GM23338 (cell line): ENCODE measurements at regions not wholly inside any gene's neighbourhood (a gene's known extent, or its start where the extent isn't known, plus 50 kb on each side); places are given as distances from the start of the nearest gene placed in this dataset.

ENCODE experiments used
- ATAC-seq: fragments of 200-7000 bp; cut with Tn5 transposase; 3 replicates; pipeline ENCODE4 v1.9.1; 2020
- DNase-seq: peaks from one replicate; pipeline ENCODE4 v3.0.0-alpha.2; 2015; ENCODE audit warnings: low spot score
- H2AFZ ChIP-seq: fragments of 200-600 bp; sonication (generic); 2 replicates; pipeline ENCODE4 v1.8.0; 2016; ENCODE audit warnings: antibody characterized with exemption, mild to moderate bottlenecking, moderate library complexity
- H3F3A ChIP-seq: fragments of 200-600 bp; sonication (generic); replicated peaks from 2 replicates; pipeline ENCODE4 v1.8.0; 2017; ENCODE audit warnings: antibody characterized with exemption, mixed run types, low read depth
- H3K27ac ChIP-seq: fragments of 200-600 bp; sonication (generic); 2 replicates; pipeline ENCODE4 v1.6.1; 2016; ENCODE audit warnings: low read depth
- H3K27me3 ChIP-seq: fragments of 200-600 bp; sonication (generic); 2 replicates; pipeline ENCODE4 v1.8.0; 2016; ENCODE audit warnings: mild to moderate bottlenecking, mixed run types, moderate library complexity; ENCODE audit not compliant: insufficient read depth
- H3K36me3 ChIP-seq: fragments of 200-600 bp; sonication (generic); 2 replicates; pipeline ENCODE4 v1.8.0; 2016; ENCODE audit warnings: mild to moderate bottlenecking; ENCODE audit not compliant: insufficient read depth
- H3K4me1 ChIP-seq: fragments of 200-600 bp; sonication (generic); 2 replicates; pipeline ENCODE4 v1.8.0; 2016; ENCODE audit warnings: mild to moderate bottlenecking, moderate library complexity; ENCODE audit not compliant: insufficient read depth
- H3K4me2 ChIP-seq: fragments of 200-600 bp; sonication (generic); 2 replicates; pipeline ENCODE4 v1.7.1; 2017; ENCODE audit warnings: mixed run types
- H3K4me3 ChIP-seq: fragments of 200-600 bp; sonication (generic); 2 replicates; pipeline ENCODE4 v1.6.1; 2016; ENCODE audit warnings: mixed run types
- H3K79me2 ChIP-seq: fragments of 200-600 bp; sonication (generic); replicated peaks from 2 replicates; pipeline ENCODE4 v1.8.0; 2017; ENCODE audit warnings: mild to moderate bottlenecking; ENCODE audit not compliant: insufficient read depth
- H3K9me2 ChIP-seq: fragments of 200-600 bp; sonication (generic); 2 replicates; pipeline ENCODE4 v1.8.0; 2017; ENCODE audit not compliant: insufficient read depth
- H4K20me1 ChIP-seq: fragments of 200-600 bp; sonication (generic); replicated peaks from 2 replicates; pipeline ENCODE4 v1.8.0; 2017; ENCODE audit warnings: mild to moderate bottlenecking; ENCODE audit not compliant: insufficient read depth
- H3K27ac Mint-ChIP-seq: 2 replicates; pipeline ENCODE4 v1.8.0; 2020; ENCODE audit warnings: inconsistent platforms, mild to moderate bottlenecking, moderate library complexity, mixed read lengths
- H3K27me3 Mint-ChIP-seq: 3 replicates; pipeline ENCODE4 v1.8.0; 2022; ENCODE audit warnings: low read depth, mild to moderate bottlenecking, moderate library complexity, mixed read lengths, inconsistent platforms; ENCODE audit not compliant: insufficient read depth, poor library complexity
- H3K36me3 Mint-ChIP-seq: 3 replicates; pipeline ENCODE4 v1.8.0; 2021; ENCODE audit warnings: low read depth, mild to moderate bottlenecking, inconsistent platforms, moderate library complexity, mixed read lengths
- H3K4me1 Mint-ChIP-seq: 3 replicates; pipeline ENCODE4 v1.8.0; 2020; ENCODE audit warnings: mild to moderate bottlenecking, inconsistent platforms, mixed read lengths
- H3K4me3 Mint-ChIP-seq: 3 replicates; pipeline ENCODE4 v1.8.0; 2021; ENCODE audit warnings: moderate library complexity, mild to moderate bottlenecking, inconsistent platforms, mixed read lengths
- H3K9me3 Mint-ChIP-seq: 3 replicates; pipeline ENCODE4 v1.8.0; 2020; ENCODE audit warnings: moderate library complexity, mild to moderate bottlenecking, inconsistent platforms, mixed read lengths
- CREB1 ChIP-seq: fragments of 250-450 bp; sonication (Bioruptor Pico); IDR thresholded peaks from 2 replicates; pipeline ENCODE4 v1.5.0; 2020; ENCODE audit warnings: low read depth, mild to moderate bottlenecking, moderate library complexity
- EZH2phosphoT487 ChIP-seq: fragments of 200-600 bp; sonication (generic); IDR thresholded peaks from one replicate; pipeline ENCODE4 v1.8.1; 2018; ENCODE audit warnings: antibody characterized with exemption; ENCODE audit not compliant: unreplicated experiment
- JUNB ChIP-seq: IDR thresholded peaks from one replicate; pipeline ENCODE4 v1.6.1; 2016; ENCODE audit warnings: antibody characterized with exemption; ENCODE audit not compliant: unreplicated experiment
- NANOG ChIP-seq: IDR thresholded peaks from 2 replicates; pipeline ENCODE4 v1.6.1; 2016; ENCODE audit warnings: antibody characterized with exemption, borderline replicate concordance
- POLR2AphosphoS5 ChIP-seq: IDR thresholded peaks from 2 replicates; pipeline ENCODE4 v1.6.1; 2016; ENCODE audit warnings: antibody characterized with exemption, low read depth
- ZNF331 ChIP-seq: fragments of 250-450 bp; sonication (Bioruptor Pico); IDR thresholded peaks from 2 replicates; pipeline ENCODE4 v1.5.0; 2020; ENCODE audit warnings: low read depth, mild to moderate bottlenecking, moderate library complexity
- TF ChIP-seq, protein P1 (sequence below), 2 experiments: fragments of 200-600 bp in 1 of 2; sonication (generic) in 1 of 2; conservative IDR thresholded peaks; 2 replicates each; pipeline versions ENCODE4 v1.5.1 to v1.6.1; 2016 to 2017; ENCODE audit warnings: antibody characterized with exemption in 2 of 2, low read depth in 2 of 2, mild to moderate bottlenecking in 2 of 2, moderate library complexity in 1 of 2
- TF ChIP-seq, protein P2 (sequence below): IDR thresholded peaks from 2 replicates; pipeline ENCODE4 v1.6.1; 2016; ENCODE audit warnings: antibody characterized with exemption
- TF ChIP-seq, protein P3 (sequence below): fragments of 250-450 bp; sonication (Bioruptor Pico); IDR thresholded peaks from 2 replicates; pipeline ENCODE4 v1.5.0; 2020; ENCODE audit warnings: mild to moderate bottlenecking, moderate library complexity

DNA sequence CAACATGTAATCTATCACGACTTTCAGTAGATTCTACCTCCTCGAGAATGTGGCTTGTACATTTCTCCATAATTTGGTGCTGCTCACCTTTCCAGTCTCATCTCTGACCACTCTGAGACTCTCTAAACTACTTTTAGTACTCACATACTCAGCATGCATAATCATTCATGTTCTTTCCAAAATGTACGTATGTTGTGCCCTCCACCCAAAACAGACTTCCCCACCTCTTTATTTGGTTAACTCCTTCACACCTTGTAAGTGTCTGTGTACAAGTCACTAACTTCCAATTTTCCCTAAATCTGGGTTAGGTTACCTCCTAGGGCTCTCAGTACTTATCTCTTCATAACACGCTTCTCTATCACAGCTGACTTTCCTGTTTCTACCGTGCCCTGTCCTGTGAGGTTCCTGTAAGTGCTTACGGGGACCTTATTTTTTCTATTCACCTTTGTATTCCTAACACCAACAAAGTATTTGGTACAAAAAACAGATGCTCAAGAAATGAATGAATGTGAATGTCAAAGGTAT lies 186.2 kb upstream of the MKLN1 start (continued):
- TF ChIP-seq, protein P1, sequence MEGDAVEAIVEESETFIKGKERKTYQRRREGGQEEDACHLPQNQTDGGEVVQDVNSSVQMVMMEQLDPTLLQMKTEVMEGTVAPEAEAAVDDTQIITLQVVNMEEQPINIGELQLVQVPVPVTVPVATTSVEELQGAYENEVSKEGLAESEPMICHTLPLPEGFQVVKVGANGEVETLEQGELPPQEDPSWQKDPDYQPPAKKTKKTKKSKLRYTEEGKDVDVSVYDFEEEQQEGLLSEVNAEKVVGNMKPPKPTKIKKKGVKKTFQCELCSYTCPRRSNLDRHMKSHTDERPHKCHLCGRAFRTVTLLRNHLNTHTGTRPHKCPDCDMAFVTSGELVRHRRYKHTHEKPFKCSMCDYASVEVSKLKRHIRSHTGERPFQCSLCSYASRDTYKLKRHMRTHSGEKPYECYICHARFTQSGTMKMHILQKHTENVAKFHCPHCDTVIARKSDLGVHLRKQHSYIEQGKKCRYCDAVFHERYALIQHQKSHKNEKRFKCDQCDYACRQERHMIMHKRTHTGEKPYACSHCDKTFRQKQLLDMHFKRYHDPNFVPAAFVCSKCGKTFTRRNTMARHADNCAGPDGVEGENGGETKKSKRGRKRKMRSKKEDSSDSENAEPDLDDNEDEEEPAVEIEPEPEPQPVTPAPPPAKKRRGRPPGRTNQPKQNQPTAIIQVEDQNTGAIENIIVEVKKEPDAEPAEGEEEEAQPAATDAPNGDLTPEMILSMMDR (conservative IDR thresholded peaks at IDR 0.05; ENCODE audit: low read depth in 2 of 2) = no peak
- TF ChIP-seq, protein P2, sequence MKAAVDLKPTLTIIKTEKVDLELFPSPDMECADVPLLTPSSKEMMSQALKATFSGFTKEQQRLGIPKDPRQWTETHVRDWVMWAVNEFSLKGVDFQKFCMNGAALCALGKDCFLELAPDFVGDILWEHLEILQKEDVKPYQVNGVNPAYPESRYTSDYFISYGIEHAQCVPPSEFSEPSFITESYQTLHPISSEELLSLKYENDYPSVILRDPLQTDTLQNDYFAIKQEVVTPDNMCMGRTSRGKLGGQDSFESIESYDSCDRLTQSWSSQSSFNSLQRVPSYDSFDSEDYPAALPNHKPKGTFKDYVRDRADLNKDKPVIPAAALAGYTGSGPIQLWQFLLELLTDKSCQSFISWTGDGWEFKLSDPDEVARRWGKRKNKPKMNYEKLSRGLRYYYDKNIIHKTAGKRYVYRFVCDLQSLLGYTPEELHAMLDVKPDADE = no peak
- TF ChIP-seq POLR2AphosphoS5 = no peak

DNA sequence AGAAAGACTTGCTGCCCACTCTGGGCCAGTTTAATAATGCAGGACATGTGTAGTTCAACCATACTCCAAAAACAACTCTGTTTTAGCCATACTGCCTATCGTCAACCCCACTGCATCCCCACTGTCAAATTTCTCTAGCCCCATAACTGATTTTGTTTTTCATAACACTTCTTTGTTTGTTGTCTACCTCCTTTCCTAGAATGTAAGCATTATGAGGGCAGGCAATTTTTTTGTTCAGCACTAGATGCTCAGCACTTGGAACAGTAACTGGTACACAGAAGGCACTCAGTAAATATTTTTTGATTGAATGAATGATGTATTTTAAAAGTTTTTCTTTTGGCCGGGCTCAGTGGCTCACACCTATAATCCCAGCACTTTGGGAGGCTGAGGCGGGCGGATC lies 183.8 kb upstream of the MKLN1 start:
- DNase-seq (no peak), ATAC-seq (no peak)
- Histone ChIP-seq H2AFZ (no peak overlapping the region), H3K27ac (no peak overlapping the region), H3F3A (no peaks in the 10 kb centered on the region), H3K4me1 (no peaks in the 10 kb centered on the region), H3K36me3 (no peaks in the 10 kb centered on the region), H4K20me1 (no peaks in the 10 kb centered on the region), H3K79me2 (no peaks in the 10 kb centered on the region), H3K4me2 (no peak overlapping the region), H3K27me3 (no peaks in the 10 kb centered on the region), H3K4me3 (no peak overlapping the region), H3K9me2 (peaks cover 3% of the 10 kb centered on the region; the same call in 1 of the 2 replicates)
- Mint-ChIP-seq H3K27ac (no peak overlapping the region), H3K4me3 (no peak overlapping the region), H3K36me3 (peaks cover 13% of the 10 kb centered on the region), H3K9me3 (peaks cover 11% of the 10 kb centered on the region; the same call in 2 of the 3 replicates), H3K4me1 (no peaks in the 10 kb centered on the region), H3K27me3 (no peaks in the 10 kb centered on the region)
- TF ChIP-seq, protein P2 = no peak
- TF ChIP-seq JUNB = no peak
- TF ChIP-seq, protein P3, sequence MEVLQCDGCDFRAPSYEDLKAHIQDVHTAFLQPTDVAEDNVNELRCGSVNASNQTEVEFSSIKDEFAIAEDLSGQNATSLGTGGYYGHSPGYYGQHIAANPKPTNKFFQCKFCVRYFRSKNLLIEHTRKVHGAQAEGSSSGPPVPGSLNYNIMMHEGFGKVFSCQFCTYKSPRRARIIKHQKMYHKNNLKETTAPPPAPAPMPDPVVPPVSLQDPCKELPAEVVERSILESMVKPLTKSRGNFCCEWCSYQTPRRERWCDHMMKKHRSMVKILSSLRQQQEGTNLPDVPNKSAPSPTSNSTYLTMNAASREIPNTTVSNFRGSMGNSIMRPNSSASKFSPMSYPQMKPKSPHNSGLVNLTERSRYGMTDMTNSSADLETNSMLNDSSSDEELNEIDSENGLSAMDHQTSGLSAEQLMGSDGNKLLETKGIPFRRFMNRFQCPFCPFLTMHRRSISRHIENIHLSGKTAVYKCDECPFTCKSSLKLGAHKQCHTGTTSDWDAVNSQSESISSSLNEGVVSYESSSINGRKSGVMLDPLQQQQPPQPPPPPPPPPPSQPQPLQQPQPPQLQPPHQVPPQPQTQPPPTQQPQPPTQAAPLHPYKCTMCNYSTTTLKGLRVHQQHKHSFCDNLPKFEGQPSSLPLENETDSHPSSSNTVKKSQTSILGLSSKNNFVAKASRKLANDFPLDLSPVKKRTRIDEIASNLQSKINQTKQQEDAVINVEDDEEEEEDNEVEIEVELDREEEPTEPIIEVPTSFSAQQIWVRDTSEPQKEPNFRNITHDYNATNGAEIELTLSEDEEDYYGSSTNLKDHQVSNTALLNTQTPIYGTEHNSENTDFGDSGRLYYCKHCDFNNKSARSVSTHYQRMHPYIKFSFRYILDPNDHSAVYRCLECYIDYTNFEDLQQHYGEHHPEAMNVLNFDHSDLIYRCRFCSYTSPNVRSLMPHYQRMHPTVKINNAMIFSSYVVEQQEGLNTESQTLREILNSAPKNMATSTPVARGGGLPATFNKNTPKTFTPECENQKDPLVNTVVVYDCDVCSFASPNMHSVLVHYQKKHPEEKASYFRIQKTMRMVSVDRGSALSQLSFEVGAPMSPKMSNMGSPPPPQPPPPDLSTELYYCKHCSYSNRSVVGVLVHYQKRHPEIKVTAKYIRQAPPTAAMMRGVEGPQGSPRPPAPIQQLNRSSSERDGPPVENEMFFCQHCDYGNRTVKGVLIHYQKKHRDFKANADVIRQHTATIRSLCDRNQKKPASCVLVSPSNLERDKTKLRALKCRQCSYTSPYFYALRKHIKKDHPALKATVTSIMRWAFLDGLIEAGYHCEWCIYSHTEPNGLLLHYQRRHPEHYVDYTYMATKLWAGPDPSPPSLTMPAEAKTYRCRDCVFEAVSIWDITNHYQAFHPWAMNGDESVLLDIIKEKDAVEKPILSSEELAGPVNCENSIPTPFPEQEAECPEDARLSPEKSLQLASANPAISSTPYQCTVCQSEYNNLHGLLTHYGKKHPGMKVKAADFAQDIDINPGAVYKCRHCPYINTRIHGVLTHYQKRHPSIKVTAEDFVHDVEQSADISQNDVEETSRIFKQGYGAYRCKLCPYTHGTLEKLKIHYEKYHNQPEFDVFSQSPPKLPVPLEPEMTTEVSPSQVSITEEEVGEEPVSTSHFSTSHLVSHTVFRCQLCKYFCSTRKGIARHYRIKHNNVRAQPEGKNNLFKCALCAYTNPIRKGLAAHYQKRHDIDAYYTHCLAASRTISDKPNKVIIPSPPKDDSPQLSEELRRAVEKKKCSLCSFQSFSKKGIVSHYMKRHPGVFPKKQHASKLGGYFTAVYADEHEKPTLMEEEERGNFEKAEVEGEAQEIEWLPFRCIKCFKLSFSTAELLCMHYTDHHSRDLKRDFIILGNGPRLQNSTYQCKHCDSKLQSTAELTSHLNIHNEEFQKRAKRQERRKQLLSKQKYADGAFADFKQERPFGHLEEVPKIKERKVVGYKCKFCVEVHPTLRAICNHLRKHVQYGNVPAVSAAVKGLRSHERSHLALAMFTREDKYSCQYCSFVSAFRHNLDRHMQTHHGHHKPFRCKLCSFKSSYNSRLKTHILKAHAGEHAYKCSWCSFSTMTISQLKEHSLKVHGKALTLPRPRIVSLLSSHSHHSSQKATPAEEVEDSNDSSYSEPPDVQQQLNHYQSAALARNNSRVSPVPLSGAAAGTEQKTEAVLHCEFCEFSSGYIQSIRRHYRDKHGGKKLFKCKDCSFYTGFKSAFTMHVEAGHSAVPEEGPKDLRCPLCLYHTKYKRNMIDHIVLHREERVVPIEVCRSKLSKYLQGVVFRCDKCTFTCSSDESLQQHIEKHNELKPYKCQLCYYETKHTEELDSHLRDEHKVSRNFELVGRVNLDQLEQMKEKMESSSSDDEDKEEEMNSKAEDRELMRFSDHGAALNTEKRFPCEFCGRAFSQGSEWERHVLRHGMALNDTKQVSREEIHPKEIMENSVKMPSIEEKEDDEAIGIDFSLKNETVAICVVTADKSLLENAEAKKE (CRISPR knock-in tag) = no peak
- no peak for TF ChIP-seq ZNF331 (CRISPR knock-in tag)
- TF ChIP-seq NANOG = no peak
- TF ChIP-seq CREB1 (CRISPR knock-in tag) = no peak
- TF ChIP-seq, protein P1 (conservative IDR thresholded peaks at IDR 0.05; ENCODE audit: low read depth in 2 of 2) = no peak
- TF ChIP-seq EZH2phosphoT487 = no peak
